HL-60 (cell line): ENCODE measurements at regions not wholly inside any gene's neighbourhood (a gene's known extent, or its start where the extent isn't known, plus 50 kb on each side); places are given as distances from the start of the nearest gene placed in this dataset.

ENCODE experiments used
- DNase-seq, 2 experiments: peaks; one replicate each; pipeline ENCODE4 v3.0.0-alpha.2; 2010 to 2020; ENCODE audit warnings: low read depth in 1 of 2, low spot score in 1 of 2
- H3K27ac ChIP-seq: fragments of 250-450 bp; sonication (Bioruptor Pico); replicated peaks from 2 replicates; pipeline ENCODE4 v1.5.1; 2020; ENCODE audit warnings: mild to moderate bottlenecking, moderate library complexity
- H3K27me3 ChIP-seq: fragments of 250-450 bp; sonication (Bioruptor Pico); 2 replicates; pipeline ENCODE4 v1.5.1; 2021; ENCODE audit warnings: mild to moderate bottlenecking, moderate library complexity; ENCODE audit not compliant: insufficient read depth, poor library complexity, severe bottlenecking
- H3K4me3 ChIP-seq: replicated peaks from 2 replicates; pipeline ENCODE4 v1.5.1; 2011; ENCODE audit warnings: mild to moderate bottlenecking, control low read depth, low read length; ENCODE audit not compliant: insufficient read depth
- GABPA ChIP-seq: IDR thresholded peaks from 2 replicates; pipeline ENCODE4 v1.6.1; 2012; ENCODE audit warnings: low read depth
- POLR2AphosphoS5 ChIP-seq: IDR thresholded peaks from 2 replicates; pipeline ENCODE4 v1.6.1; 2012; ENCODE audit warnings: low read depth
- SPI1 ChIP-seq: IDR thresholded peaks from 2 replicates; pipeline ENCODE4 v1.6.1; 2012; ENCODE audit warnings: low read depth, mild to moderate bottlenecking, borderline replicate concordance
- TF ChIP-seq, protein P1 (sequence below): IDR thresholded peaks from 2 replicates; pipeline ENCODE4 v1.6.1; 2012; ENCODE audit warnings: low read depth; ENCODE audit not compliant: insufficient replicate concordance
- TF ChIP-seq, protein P2 (sequence below): IDR thresholded peaks from one replicate; pipeline ENCODE4 v1.5.1; 2011; ENCODE audit warnings: low read length, control low read depth, inconsistent platforms; ENCODE audit not compliant: insufficient read depth

DNA sequence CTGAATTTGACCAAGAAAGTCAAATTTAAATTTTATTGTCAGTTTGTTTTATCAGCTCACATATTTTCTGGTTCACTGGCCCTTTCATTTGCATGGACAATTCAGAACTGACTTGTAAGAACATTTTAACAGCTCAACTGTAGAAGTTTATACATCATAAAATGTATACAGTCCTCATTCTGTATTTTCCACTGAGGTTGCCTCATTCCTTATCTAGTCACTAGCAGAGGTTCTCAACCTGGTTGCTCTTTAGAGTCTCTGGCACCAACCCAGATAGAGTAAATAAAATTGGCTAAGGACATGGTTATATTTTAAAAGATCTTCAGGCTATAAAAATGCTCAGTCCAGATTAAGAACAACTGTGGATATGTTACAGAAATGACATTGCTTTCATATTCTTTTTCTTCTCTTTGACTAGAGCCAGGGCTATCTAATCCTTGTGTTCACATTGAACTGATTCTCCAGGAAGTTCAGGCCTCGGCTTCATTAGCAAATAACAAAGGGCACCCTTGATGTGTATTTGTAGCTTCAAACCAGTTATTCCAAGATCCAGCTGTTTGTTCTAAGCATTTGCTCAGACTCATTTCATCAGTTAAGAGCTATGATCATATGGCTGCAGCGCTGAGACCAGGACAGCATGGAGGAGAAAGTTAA is 782.5 kb downstream of the ETS1 start:
- H3K27me3 ChIP-seq, result no peaks in the 10 kb centered on the region
- H3K4me3 ChIP-seq, result no peak overlapping the region
- TF ChIP-seq, protein P1, sequence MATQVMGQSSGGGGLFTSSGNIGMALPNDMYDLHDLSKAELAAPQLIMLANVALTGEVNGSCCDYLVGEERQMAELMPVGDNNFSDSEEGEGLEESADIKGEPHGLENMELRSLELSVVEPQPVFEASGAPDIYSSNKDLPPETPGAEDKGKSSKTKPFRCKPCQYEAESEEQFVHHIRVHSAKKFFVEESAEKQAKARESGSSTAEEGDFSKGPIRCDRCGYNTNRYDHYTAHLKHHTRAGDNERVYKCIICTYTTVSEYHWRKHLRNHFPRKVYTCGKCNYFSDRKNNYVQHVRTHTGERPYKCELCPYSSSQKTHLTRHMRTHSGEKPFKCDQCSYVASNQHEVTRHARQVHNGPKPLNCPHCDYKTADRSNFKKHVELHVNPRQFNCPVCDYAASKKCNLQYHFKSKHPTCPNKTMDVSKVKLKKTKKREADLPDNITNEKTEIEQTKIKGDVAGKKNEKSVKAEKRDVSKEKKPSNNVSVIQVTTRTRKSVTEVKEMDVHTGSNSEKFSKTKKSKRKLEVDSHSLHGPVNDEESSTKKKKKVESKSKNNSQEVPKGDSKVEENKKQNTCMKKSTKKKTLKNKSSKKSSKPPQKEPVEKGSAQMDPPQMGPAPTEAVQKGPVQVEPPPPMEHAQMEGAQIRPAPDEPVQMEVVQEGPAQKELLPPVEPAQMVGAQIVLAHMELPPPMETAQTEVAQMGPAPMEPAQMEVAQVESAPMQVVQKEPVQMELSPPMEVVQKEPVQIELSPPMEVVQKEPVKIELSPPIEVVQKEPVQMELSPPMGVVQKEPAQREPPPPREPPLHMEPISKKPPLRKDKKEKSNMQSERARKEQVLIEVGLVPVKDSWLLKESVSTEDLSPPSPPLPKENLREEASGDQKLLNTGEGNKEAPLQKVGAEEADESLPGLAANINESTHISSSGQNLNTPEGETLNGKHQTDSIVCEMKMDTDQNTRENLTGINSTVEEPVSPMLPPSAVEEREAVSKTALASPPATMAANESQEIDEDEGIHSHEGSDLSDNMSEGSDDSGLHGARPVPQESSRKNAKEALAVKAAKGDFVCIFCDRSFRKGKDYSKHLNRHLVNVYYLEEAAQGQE, result no peak
- TF ChIP-seq, protein P2, sequence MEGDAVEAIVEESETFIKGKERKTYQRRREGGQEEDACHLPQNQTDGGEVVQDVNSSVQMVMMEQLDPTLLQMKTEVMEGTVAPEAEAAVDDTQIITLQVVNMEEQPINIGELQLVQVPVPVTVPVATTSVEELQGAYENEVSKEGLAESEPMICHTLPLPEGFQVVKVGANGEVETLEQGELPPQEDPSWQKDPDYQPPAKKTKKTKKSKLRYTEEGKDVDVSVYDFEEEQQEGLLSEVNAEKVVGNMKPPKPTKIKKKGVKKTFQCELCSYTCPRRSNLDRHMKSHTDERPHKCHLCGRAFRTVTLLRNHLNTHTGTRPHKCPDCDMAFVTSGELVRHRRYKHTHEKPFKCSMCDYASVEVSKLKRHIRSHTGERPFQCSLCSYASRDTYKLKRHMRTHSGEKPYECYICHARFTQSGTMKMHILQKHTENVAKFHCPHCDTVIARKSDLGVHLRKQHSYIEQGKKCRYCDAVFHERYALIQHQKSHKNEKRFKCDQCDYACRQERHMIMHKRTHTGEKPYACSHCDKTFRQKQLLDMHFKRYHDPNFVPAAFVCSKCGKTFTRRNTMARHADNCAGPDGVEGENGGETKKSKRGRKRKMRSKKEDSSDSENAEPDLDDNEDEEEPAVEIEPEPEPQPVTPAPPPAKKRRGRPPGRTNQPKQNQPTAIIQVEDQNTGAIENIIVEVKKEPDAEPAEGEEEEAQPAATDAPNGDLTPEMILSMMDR, result no peak
- TF ChIP-seq POLR2AphosphoS5 (no peak), SPI1 (no peak), GABPA (no peak)
- no peak for DNase-seq
- no peak overlapping the region for H3K27ac ChIP-seq

DNA sequence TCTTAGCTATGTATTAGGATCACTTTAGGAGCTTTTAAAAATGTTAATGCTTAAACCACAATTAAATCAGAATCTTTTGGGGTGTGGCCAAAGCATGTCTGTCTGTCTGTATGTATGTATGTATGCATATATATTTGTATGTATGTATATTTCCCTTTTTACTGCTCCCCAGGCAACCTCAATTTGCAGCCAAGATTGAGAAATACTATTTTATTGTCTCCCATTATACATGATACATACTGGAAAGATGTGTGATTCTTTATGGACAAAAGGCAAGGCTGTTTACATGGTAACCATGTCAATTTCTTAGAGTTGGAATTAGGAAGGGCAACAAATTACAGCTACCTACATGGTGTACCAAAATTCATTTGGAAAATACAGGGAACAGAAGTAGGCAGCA is 783.6 kb downstream of the ETS1 start:
- H3K27me3 ChIP-seq, result no peaks in the 10 kb centered on the region
- TF ChIP-seq SPI1, result no peak
- TF ChIP-seq, protein P1, result no peak
- no peak for TF ChIP-seq GABPA
- TF ChIP-seq, protein P2, result no peak
- no peak overlapping the region for H3K27ac ChIP-seq
- no peak for DNase-seq
- H3K4me3 ChIP-seq, result no peak overlapping the region

DNA sequence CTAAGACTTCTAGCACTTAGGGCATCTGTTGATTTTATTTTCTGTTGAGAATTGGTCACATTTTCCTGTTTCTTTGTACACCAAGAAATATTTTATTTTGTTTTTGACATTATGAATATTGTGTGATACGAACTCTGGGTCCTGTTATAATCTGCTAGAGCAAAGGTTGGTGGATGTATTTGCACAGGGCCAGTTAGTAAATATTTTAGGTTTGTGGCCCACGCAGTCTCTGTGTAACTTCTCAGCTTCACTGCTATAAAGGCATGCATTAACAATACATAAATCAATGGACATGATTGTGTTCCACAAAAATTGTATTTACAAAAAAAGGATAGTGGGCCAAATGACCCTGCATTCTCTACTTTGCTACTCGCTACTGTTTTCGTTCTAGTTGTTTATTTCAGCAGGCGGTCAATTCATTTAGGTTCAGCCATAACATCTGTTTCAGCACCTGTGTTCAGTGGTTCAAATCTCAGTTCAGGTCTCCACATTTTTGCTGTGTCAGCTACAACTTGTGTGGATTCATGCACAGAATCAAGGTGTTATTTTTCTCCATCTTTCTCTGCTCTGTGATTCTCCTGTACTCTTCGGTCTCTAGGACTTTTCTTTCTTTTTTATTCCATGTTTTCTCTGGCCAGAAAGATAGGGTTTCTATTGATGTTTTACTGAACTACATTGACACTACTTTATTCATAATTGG is 786.2 kb downstream of the ETS1 start:
- Histone ChIP-seq H3K27ac (no peak overlapping the region), H3K27me3 (no peaks in the 10 kb centered on the region), H3K4me3 (no peak overlapping the region)
- no peak for DNase-seq
- TF ChIP-seq, protein P2, result no peak
- TF ChIP-seq GABPA (no peak), POLR2AphosphoS5 (no peak), SPI1 (no peak)
- TF ChIP-seq, protein P1, result no peak
